GM18499 (cell line): ENCODE measurements at regions not wholly inside any gene's neighbourhood (a gene's known extent, or its start where the extent isn't known, plus 50 kb on each side); places are given as distances from the start of the nearest gene placed in this dataset.

Experiments
- ATAC-seq: cut with Tn5 transposase; IDR thresholded peaks from one replicate; pipeline ENCODE4 v1.9.1; 2021; ENCODE audit warnings: moderate number of reproducible peaks; ENCODE audit not compliant: insufficient read depth, unreplicated experiment

DNA sequence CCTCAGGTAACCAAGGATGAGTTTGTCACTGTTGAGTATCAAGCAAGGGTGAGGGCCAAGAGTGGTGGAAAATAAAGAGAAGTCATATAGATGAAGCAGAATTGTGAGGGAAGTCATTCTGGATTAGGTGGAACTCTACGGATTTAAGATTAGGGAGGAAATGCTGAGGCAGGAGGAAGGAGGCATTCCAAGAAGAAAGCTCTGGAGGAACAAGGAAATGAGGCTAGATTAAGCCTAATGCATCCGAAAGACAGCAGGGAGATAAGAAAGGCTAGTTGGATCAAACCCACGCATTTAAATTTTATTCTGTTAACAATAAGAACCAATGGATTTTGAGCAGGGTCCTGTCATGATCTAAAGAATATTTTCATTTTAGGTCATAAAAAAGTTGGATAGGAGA lies 681.2 kb downstream of the EPHA4 start:
- no peak for ATAC-seq

DNA sequence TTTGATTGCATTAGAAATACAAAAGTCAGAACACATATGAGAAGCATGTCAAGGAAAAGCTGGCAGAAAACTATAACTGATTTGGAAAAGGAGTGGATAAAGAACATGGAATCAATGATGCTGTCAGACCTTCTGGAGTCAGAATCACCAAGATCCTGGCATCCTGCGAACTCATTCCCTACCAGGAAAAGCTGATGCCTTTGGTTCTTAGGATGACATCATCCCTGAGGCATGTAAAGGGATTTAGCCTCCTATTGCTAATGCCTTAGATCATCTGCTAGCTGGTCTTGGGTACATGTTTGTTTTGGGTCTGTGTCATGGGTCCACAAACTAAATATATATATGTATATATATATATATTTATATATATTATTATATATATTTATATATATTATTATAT lies 680.7 kb downstream of the EPHA4 start:
- no peak for ATAC-seq

DNA sequence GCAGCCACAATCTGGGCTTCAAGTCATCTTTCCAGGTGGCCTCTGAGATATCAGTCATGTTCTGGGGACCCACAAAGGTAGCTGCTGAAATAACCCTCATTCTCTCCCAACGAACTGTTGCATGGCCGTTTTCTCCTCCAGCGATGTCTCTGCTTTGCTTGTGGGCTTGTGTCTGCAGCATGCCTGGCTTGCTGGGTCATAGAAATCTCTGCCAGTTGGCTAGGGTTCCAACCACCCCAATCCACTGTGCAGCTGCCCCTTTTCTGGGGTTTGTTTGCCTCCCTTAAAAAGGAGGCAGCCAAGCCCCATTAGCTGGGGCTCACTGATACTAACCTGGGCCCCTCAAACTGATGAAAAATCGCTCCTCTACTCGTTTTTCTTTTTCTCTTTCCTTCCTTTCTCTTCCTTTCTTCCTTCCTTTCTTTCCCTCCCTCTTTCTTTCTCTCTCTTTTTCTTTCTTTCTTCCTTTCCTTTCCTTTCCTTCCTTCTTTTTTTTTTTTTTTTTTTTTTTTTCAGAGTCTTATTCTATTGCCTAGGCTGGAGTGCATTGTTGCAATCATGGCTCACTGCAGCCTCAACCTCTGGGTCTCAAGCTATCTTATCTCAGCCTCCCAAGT lies 680.0 kb downstream of the EPHA4 start:
- no peak for ATAC-seq

DNA sequence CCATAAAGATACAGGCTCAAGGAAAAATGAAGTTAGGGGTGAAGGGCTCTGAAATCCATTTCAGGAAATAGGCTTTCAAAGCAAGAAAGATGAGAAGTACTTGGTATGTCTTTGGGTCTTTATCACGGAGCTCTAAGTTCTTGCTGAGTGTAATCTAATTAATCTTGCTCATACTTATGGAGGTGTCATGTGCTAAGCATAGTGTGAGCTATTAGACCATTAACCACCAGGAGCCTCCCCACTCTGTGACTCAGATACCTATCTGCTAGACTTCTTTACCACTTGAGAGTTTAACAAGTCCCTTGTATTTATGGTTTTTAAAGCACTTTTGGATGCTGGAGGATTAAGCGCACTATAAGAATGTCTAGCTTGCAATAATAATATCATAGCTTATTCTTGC lies 678.7 kb downstream of the EPHA4 start:
- no peak for ATAC-seq

DNA sequence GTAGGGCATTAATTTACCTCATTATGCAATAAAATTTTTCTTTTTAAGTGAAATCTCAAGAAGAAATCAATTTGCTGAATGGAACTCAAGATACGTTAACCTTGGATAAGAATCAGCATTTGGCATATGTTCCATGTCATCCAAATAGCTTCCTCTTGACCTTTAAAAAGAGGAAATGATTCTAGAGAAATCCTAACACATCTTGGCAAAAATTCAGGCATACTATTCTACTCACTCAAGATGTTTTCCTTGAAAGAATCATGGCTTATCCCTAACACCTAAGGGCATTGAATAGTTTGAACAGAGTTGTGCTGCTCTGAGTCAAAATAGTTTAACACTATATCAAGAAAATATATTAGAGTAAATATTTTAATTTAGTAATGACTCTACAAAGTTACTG lies 678.0 kb downstream of the EPHA4 start:
- no peak for ATAC-seq

DNA sequence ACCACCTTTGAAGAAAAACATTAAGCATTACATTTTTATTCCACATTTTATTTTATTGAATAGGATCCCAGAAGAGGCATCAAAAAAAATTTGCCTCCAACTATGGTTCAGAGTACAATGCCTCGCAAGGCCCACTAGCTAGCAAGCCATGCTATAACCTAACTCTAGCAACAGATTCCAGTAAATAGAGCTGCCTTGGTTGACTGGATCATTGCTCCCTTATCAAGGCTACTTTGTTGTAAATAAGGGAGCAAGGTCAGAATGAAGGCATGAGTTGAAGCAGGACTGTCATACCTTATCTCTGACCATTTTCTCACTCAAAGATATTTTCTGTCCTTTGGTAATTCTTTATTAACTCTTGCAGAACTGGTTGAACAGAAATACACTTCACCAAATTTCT lies 672.6 kb downstream of the EPHA4 start:
- ATAC-seq = no peak

DNA sequence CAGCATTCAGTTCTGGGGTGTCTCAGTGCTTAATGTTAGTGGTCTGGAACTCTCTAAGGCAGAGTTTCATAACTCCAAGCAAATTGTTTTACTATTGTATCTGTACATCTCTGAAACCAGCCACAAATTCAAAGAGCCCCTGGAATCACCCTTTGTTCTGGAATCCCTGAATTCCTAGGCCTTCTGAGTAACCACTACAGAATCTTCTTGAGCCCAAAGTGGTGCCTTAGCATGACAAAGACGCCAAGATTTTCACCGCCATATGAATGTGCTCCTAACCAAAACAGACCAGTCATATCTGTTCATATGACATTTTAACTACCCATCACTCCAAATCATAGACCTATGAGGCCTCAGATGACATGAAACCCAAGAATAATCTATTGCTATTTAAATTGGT lies 668.1 kb downstream of the EPHA4 start:
- no peak for ATAC-seq

DNA sequence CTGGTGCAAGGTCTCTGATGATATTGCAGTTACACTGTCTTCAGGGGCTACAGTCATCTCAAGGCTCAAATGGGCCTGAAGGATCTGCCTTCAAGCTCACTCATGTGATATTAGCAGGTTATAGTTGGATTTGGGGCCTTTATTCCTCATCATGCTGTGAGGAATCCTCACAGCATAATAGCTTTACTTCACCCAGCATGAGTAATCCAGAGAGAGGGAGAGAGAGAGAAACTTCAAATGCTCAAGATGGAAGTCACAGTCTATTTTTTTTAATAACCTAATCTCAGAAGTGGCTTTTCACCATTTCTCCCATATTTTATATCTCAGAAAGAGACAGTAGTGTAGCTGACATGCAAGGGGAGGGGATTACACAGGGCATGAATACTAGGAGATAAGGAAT lies 658.7 kb downstream of the EPHA4 start:
- no peak for ATAC-seq

DNA sequence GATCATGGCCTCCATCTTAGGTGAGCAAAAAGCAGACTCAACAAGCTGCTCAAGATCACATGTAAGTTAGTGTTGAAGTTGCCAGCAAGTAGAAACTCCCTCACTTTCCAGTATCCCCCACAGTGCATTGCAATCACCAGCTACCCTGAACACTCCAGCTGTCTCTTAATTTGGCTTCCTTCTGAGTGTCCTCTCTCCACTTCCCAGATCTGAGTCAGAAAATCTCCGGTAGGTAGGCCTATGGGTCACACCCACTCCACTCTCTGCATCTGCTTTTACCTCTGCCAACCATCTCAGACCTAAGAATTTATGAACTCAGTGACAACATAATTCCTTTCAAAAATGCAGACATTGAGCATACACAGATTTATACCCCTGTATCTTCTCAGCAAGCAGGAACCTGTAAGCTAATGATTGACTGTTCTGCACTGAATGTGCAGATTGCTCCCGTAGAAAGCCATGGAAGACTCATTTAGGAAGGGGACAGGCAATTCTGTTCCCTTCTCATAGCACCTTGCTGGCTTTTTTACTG lies 656.9 kb downstream of the EPHA4 start:
- ATAC-seq = no peak

DNA sequence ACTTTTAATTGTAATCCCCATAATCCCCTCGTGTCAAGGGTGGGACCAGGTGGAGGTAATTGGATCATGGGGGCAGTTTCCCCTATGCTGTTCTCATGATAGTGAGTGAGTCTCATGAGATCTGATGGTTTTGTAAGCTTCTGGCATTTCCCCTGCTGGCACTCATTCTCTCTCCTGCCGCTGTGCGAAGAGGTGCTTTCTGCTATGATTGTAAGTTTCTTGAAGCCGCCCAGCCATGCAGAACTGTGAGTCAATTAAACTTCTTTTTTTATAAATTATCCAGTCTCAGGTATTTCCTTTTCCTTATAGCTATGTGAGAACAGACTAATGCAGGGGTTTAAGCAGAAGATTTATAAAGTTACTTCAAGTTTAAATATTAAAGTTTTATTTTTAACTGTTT lies 655.2 kb downstream of the EPHA4 start:
- no peak for ATAC-seq

DNA sequence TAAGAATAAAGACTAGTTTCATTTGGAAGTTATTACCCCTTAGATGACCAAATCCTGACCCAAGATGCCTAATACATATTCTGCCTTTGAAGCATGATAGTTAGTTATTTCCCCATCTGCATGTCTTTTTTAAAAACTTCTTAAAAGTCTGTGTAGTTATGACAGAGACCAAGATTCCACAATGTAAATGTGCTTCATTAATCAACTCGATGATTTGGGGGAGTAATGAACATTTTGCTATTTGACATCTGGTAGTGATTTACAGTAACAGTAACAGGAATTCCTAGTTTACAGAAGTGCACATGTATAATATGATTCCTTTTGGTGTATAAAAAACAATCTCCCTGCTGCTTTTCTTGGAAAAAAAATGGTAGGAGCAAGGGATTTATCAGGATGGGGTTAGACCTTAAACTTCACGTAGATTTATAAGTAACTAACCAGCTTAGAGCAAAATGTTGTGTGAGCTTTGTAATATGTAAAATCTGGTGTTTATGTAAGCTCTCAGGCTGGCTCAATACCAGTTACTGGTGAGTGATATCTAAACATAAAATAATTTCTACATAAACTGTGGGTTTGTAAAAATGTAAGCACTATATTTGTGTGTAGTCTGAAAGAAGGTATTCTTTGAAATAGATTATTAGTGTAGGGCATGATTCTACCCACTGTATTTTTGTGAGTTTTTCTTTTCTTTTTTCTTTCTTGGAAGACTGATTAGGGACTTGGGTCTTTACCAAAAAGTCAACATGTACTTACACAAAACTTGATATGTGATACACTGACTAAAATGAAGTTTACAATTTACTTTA lies 641.6 kb downstream of the EPHA4 start:
- no peak for ATAC-seq

DNA sequence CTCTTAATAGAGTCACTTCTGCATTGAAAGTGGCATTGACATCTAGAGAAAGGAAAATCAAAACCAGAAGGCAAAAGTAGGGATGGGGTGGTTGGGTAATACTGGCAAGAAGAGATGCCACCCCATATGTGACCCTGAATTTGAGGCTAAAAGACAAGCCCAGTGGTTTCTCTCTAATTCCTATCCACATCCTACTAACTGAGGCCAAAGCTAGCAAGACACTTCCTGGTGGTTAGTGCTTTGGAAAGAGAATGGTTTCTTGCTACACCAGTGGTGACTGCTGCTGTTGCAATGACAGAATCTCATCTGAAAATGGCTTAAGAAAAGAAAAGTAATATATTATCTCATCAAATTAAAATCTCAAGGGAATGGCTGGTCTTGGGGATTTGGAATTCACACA lies 640.6 kb downstream of the EPHA4 start:
- no peak for ATAC-seq

DNA sequence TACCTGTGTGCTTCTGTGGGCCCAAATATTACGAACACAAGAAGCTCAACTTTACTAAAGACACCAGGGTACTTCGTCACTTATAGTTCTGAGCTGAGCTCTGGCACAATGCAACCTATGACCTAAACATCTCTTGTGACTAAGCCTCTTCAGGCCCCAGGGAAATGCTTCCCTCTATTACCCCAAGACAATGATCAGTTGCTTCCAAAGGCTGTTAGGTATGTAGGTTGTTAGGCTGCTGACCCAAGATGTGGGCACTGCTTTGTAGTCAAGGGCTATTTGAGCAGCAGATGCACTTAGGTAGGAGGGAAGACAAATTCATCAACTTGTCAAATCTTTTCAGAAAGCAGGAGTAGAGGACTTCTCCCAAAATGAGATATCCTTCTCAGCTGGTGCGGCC lies 640.1 kb downstream of the EPHA4 start:
- no peak for ATAC-seq

DNA sequence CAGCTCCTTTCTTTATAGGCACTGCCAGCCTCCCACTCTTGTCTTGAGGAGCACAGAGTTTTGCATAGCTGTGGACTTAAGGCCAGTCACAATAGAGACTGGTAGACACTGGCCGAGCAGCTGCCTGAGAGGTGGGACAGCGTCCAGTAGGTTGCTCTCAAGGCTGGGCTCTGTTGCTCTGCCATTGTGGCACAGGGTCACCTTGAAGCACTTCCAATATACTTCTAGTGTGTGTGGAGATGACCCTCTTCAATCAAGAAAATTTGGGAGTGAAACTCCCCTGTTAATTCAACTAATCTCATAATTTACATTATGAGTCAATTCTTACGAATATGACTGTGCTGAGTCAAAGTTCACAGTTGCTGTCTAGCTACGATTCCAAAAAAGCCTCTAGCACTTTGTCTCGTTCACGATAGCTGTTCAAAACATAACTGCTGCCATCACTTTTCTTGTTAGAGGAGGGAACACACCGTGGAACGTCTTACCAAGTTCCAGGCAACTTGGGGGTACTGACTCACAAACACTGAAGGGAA lies 636.2 kb downstream of the EPHA4 start:
- ATAC-seq = no peak

DNA sequence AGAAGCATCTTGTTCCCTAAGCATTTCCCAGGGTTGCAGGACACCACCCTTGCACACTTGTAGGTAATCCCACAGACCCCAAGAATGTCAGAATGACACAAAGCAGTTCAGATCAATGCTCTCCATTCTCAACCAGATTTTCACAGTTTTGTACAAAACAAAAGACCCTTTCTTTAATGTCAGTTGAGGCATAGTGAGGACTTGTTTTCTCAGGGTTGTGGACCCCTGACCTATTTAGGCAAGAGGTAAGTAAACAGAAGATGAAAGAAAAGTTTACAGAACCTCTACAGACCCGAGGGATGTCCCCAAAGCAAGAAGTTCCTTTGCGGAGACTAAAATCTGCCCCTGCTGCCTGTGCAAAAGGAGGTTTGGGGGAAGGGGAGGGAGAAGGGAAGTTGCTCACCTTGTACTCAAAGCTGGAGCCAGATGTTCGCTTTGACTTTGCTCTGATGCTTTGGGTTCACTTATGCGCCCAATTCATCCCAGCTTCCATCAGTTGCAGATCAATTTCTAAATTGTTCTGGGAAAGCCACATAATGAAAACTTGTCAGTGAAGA lies 635.4 kb downstream of the EPHA4 start:
- ATAC-seq = no peak

DNA sequence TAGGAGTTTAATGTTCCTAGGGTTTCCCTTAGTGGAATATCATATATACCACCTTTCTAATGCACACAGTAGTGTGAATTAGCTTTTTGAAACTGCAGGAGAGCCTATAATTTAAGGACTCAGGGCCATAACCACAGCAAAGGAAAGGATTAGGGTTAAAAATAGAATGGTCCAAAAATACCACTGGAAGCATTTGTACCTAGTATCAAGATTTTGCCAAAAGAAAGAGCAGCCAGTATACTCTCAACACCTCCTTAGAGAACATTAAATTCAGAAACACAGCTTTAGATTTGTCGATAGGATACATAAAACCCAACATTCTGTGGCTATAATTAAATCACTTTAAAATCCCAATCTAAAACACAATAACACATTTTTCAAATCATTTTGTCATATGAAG lies 634.9 kb downstream of the EPHA4 start:
- ATAC-seq = no peak

DNA sequence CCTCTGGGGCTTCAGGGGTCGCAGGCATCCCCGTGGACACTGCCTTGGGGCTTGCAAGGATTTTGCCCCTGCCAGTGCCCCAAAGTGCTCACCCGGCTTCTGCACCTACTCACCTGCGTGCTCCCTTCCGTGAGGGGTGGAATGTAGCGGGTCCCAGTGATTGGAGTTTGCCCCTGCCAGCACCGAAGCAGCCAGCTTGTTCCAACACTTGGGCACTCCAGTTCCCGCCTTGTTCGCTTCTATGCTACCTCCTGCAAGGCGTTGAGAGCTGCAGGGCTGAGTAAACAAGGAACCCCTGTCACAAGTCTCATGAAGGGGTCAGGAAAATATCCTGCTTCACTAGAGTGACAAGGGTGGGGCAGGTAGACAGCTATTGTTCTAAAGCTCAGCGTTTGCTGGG lies 631.5 kb downstream of the EPHA4 start:
- ATAC-seq = no peak

DNA sequence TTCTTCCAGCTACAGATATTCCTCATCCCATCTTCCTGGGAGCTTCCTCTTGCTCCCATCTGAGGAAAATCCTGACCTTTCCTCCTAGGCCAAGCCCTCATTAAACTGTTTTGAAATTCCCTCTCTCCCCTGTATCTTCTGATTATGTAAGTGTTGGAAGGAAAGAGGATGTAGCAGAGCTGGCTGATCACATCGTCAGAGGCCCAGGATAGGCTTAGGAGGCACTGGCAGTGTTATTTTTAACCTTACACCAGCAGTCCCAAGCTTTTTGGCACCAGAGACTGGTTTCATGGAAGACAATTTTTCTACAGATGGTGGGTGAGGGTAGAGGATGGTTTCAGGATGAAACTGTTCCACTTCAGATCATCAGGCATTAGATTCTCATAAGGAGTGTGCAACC lies 630.4 kb downstream of the EPHA4 start:
- ATAC-seq = no peak

DNA sequence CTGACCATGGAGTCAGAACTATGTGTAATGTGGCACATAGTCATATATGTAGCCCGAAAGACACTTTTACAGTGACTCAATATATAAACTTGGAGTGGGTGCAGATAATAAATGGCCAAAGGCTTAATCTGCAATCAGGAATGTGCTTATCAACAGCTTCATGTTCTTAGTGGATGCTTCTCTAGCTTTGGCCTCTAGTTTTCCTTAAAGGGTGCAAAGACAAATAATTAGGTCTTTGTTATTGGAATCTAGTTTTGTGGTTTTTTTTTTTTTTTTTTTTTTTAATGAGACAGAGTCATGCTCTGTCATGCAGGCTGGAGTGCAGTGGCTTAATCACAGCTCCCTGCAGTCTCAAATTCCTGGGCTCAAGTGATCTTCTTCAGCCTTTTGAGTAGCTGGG lies 625.6 kb downstream of the EPHA4 start:
- ATAC-seq = no peak

DNA sequence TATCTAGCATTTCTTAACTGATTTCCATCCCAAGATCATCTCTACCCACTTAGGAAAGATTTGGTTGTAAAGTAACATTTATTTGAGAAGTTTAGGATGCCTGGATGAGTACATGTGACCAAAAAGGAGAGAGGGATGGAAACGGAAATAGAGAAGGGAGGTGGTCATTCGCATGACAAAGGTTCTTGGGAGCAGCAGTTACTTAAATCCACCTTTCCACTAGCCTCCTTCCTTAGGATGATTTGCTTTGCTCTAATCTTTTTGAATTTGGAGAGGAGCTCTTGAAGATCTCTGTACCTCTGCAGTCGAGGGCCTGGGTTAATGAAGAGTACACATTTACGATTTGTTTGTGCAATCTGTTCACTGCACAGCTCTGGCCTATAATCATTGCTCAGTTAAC lies 623.5 kb downstream of the EPHA4 start:
- no peak for ATAC-seq

DNA sequence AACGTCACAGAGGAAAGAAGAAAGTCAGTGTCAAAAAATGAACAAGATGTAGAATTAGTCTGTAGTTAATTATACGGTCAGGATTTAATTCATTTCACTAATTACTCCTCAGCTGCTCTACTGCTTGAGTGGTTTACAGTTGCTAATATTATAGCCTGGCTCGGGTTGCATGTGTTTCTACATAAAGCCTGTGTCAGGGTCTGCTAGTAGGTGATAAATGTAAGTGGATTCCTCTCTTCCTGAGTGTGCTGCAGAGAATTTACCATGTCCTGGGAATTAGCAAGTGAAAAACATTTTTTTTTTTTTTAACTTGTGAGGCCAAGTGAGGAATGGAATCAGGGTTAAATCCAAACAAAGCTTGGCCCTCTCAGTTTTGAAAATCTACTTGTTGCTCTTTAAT lies 622.6 kb downstream of the EPHA4 start:
- no peak for ATAC-seq
